Caki2 (cell line): ENCODE measurements at regions not wholly inside any gene's neighbourhood (a gene's known extent, or its start where the extent isn't known, plus 50 kb on each side); places are given as distances from the start of the nearest gene placed in this dataset.

Source experiments
- DNase-seq: peaks from one replicate; pipeline ENCODE4 v3.0.0-alpha.2; 2015; ENCODE audit warnings: low read depth
- in situ Hi-C: cut with HindIII; loops from 2 replicates; pipeline ENCODE4 v1.10.0; 2016; ENCODE audit warnings: low sequenced_read_pairs, low pct_unique_long_range_greater_than_20kb, mixed read lengths

DNA sequence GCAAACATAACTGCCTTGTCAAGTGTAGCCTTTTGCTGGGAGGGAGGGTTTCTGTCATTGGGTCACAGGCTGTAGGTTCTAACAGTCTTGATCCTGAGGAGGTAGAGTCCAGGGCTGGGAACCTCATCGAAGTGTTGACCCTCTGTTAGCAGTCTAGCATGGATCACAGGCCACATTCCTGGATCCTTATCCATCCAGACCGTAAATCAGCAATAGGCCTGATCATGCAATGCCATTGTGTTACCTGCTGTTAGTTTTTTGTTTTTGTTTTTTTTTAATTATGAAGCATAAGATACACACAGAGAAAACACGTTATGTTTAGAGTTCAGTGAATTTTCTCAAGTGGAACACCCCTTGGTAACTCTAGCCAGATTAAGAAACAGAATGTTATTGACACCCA, 282.0 kb upstream of the TPM1 start:
- peak; percentile 68 for DNase-seq
- in situ Hi-C loops, result no loop called here

DNA sequence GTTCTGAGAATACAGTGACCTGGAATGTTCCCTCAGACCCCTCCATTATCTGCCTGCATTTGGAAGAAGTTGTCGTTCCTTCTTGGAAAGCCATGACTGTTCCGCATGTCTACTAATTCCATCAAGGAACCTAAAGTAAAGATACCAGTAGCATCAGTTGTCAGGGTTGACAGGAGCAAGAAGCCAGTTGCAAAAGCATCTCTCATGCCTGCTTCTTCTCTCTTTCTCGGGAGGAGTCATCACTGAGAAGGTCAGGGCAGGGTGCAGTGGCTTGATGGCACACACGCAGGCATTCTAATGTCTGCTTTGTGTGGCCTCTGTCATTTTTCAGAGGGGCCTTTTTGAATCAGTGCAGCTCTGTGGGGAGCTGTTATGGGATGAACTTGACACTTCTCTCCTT, 276.6 kb upstream of the TPM1 start:
- in situ Hi-C loops, result no loop called here

DNA sequence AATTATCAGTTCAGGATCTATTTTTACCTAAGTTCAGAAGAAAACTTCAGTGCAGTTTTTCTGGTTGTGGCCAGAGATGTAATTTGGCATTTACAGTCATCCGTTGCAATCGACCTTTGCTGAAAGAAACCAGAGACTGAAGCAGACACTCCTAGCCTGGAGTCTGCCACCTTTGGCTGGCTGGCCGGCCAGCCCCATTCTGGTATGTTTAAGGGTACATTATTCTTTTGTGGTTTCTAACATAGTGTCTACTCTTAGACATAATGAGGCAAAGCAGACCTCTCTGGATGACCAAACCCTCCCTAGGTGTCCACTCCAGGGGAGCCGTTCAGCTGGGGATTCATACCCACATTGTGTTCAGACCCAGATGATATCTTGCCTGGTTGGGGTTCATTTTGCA, 275.9 kb upstream of the TPM1 start:
- in situ Hi-C loops, result no loop called here

More for the DNA sequence above, 276.6 kb upstream of the TPM1 start:
- no peak for DNase-seq

DNA sequence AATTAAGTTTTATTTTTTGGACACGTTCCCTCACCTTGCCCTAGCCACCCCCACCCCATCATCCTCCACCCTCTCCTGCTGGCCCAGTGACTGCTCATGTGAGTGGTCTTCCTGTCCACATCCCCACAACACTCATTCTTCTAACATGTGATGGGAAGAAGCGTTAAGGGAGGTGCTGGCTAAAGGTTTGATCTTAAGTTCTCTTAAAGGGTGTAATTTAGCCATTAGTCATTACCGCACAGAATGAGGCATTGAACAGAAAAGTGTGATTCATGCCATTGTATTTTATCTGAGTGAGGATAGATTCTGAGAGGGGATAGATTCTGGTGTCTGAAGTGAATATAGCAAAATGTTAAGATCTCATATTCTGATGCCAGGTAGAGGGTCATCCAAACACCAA, 272.9 kb upstream of the TPM1 start:
- DNase-seq, result no peak
- in situ Hi-C loops, result no loop called here

More for the DNA sequence above, 275.9 kb upstream of the TPM1 start:
- DNase-seq, result no peak

DNA sequence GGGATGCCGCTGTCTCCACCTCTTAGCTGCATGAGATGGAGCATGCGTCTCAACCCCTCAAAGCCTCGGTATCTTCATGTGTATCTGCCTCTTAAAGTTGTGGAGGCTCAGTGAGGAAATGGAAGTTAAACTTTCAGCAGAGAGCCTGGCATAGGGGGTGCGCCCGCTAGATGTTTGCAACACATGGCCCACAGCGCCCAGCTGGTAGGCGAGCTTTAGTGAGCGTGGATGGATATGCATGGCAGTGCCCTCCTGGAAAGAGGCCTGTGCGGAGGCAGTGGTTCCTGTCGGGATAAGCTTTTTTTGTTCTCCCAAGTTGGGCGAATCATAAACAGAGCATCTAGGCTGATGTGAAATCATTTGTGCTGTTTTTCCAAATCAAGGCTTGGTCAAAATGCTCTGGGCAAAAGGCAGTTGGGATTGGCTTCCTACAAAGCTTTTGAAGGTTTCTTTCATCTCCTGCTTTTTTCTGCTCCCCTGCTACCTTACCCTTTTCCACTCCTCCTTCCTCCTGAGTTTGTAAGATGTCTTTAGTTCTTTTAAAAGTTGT, 272.4 kb upstream of the TPM1 start:
- in situ Hi-C loops, result no loop called here
- no peak for DNase-seq

DNA sequence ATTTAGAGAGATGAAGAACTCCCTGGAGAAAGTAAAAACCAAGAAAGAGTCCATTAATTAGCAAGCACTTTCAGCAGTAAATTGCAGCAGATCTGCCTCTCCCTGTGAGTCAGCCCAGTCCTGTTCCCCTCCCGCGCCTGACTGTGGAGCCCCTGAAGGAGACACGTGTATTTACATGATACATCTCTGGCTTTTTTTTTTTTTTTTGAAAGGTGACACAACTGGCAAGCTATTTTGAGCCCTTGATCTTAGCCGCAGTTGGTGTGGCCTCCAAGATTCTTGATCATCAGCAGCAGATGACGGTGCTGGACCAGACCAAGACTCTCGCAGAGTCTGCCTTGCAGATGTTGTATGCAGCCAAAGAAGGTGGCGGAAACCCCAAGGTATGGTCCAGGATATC, 271.8 kb upstream of the TPM1 start:
- DNase-seq, result peak; percentile 38
- in situ Hi-C loops, result no loop called here

DNA sequence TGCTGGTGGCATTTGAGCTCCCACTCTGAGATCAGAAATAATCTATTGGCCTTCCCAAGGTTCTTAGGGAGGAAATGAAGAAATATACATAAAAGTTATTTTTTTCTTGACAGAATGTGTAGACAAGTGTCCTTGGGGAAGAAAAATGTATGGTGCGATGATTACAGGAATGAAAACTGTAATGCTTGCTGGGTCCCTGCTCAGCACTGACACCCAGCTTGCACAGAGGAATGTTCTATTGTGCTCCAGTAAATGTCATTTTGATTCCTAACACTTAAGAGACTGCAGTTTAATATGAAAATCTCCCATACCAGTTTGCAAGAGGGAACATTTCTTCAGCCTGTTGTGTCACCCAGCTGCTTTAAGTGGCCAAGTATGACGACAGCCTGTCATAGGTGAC, 271.3 kb upstream of the TPM1 start:
- in situ Hi-C loops, result no loop called here
- no peak for DNase-seq

DNA sequence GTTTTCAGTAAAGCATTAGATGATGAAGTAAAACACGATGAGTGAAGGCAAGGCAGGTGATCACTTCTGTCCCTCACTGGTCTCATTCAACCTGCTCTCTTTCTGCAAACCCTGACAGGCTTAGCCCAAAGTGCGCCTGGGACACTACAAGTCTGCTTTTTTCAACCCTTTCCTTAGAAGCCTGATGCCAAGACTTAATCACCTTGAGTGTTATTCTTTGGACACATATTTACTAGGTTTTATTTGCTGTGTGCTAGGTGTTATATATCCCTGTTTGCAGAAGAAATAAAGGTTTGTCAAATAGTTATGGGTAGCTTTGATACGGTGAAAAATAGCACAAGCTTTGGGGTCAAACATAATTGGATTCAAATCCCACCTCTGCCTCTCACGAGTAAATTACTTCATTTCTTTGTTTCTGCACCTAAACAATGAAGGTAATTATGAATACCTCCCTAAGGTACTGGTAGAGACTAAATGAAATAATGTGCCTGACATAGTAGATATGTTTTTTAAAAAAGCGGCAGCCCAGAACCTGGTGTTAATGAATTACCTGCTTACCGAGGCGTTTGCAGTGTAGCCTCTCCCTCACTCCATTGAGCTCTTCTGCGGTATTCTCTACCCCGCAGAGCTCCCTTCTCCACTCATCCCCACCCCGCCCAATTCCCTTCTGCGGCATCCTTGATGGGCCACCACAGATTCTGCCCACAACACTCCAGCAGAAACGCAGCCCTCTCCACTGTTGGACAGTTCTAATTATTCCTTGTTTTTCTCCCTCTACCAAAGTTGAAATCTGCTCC, 269.0 kb upstream of the TPM1 start:
- DNase-seq, result no peak
- in situ Hi-C loops, result no loop called here

DNA sequence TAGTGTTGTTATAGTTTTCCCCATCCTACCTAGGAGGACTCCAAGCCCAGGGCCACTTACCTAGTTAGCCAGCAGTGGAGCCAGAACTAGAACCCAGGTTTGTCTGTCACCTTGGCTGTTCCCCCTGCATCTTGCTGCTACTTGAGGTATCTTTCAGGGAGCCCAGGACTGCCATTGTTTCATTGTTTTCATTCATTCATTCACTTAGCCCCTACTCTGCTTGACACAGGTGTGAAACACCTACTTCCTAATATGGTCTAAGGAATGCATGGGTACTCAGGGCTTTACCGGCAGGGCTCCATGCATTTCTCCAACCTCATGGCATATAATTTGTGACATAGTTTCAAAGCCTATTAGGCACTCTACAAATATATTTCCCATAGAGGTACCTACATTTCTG, 266.6 kb upstream of the TPM1 start:
- in situ Hi-C loops, result no loop called here
- DNase-seq, result no peak

DNA sequence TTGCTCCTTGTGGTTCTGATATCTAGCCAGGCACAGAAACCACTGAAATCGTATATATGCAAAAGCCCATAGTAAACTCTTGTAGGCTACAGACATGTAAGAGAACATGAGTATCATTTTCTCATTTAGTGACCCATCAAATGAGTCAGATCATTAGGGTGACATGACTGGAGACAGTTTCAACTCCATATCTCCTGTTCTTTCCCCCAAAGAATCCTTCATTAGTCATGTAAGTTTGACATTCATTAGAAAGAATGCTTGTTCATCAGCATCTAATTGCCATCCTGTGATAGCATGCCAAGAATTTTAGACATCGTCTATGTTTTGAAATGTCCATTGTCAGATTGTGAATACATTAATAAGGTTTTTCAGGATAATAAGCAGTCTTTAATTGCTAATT, 264.9 kb upstream of the TPM1 start:
- DNase-seq, result no peak
- in situ Hi-C loops, result no loop called here

DNA sequence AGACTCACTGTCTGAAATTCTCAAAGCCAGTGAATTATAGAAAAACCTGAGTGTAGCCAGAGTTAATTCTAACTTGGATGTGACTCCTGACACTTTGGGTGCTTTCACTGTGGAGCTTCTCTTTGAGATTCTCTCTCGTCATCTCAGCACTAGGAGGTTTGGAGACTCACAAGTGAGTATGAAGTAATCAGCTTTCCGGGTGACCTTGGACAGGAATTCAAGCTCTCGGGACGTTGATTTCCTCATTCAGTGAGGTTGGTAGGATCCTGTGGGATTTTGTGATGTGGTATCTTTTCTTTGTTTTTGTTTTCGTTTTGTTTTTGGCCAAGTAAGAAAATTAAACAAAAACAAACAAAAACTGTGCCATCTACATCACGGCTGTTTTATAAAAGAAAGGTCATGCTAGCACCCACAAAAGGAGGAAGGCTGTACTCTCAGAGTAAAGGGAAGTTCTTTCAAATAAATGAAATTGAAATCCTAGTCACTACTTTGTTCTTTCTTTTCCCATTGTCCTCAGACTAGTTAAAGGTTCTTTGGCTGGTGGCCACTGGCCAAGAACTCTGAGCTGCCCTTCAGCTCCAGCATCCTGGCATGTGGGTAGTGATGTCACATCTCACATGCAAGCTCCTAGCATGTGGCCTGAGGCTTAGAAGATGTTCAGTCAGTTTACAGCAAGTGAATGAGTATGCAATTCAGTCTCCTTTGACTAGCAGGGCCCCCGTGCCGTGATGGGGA, 263.3 kb upstream of the TPM1 start:
- DNase-seq, result no peak
- in situ Hi-C loops, result no loop called here

DNA sequence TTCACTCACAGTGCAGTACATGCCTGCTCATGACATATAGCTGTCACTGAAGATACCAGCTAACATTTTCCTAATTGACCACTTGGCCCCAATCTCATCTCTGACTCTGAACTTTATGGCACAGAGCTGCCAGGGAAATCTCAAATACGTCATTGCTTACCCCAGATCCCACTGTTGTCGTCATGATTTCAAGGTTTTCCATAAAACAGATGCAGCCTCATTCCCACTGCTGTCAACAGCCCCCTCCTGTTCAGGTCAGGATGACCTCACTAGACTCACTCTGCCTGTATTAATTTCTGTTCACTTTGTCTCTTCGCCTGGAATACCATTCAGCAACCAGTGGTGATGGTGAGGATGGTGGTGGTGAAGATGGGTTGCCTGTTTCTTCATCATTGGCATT, 262.6 kb upstream of the TPM1 start:
- in situ Hi-C loops, result no loop called here
- DNase-seq, result no peak

DNA sequence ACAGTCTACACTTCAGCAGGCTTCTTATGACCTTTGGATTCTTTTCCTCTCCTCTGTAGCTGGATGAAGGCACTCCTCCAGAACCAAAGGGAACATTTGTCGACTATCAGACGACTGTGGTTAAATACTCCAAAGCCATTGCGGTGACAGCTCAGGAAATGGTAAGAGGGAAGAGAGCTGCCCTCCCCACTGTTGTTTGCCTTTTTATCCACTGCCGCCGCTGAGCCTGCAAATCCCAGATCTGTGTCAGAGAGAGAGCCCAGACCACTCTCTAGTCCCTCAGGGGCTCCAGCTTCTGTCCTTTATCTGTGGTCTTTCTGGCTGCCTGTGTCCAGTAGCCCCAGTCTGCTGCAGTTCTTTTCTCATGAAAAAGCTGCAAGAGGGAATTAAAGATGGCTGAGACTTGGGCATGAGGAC, 261.5 kb upstream of the TPM1 start:
- in situ Hi-C loops, result no loop called here
- DNase-seq, result no peak

DNA sequence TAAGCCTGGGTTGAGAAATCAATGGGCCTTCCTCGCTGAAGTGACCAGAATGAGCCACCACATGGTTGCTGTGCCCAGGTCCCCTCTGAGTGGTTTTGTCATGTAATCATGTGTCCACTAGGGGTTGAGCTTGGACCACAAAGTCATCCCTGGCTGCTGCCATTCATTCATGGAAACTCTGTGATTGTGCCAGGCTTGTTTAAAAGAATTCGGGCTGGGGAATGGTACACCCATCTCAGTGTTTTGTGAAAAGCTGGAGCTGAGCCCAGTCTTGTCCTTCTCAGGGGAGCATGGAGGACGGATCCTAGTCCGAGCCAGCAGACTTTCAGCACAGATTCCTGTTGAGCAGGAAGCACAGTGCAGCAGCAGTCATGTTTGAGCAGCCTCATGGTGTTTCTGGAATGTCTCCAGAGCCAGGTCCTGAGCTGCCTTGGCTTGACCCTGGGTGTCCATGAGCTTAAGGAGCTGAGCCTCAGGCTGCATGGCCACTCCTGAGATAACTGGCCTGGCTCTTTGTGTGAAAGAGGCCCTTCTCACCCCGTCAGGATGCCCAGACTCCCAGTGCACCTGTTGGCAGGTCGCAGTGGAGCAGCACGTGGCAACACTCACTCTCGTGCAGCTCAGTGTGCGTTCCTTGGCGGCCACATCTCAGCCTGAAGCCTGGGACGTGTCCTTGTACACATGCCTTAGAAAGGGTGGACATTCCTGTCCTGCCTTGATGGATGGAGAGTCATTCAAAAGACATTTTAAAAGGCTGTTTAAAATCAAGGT, 260.3 kb upstream of the TPM1 start:
- in situ Hi-C loops, result no loop called here
- peak; percentile 75 for DNase-seq

DNA sequence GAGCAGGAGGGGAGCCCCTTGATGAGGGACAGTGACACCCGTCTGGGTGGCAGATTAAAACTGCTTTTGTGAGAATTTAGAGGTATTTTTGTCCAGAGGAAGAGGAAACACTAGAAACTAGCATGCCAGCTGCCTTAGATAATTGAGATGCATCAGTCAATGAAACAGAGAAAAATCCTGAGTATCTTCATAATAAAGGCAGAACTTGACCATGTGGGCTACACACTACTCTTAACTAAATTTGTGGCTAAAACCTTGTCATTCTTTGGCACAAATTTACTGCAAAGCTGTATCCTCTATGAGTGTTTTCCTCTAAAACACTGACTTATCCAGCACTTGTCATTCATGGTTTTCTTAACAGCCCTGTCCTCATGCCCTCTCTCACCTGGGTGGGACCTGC, 259.7 kb upstream of the TPM1 start:
- DNase-seq, result no peak
- in situ Hi-C loops, result no loop called here

DNA sequence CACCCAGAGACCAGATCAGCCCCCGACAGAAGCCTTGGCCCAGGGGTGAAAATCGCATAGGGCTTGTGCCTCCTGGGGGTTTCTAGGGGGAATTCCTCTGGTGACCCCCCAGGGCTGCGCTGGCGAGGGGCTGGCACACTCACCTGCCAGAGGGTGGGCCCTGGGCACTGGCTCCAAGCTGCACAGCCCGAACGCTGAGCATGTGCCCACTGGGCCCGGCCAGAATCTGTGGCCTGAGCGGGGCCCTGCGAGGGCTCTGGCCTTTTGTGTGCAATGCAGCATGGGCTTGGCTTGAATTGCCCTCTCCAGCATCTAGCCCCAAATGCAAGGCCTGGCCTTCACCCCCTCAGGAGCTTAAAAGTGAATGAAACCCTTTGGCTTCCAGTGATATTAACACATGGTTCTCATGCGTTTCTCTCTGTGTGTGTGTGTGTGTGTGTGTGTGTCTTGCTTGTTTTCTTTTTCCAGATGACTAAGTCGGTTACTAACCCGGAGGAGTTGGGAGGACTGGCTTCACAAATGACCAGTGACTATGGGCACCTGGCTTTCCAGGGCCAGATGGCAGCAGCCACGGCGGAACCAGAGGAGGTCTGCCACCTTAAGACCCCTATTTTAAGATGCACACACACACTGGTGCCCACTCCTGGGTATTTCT, 259.1 kb upstream of the TPM1 start:
- in situ Hi-C loops, result no loop called here
- DNase-seq, result peak; percentile 77

DNA sequence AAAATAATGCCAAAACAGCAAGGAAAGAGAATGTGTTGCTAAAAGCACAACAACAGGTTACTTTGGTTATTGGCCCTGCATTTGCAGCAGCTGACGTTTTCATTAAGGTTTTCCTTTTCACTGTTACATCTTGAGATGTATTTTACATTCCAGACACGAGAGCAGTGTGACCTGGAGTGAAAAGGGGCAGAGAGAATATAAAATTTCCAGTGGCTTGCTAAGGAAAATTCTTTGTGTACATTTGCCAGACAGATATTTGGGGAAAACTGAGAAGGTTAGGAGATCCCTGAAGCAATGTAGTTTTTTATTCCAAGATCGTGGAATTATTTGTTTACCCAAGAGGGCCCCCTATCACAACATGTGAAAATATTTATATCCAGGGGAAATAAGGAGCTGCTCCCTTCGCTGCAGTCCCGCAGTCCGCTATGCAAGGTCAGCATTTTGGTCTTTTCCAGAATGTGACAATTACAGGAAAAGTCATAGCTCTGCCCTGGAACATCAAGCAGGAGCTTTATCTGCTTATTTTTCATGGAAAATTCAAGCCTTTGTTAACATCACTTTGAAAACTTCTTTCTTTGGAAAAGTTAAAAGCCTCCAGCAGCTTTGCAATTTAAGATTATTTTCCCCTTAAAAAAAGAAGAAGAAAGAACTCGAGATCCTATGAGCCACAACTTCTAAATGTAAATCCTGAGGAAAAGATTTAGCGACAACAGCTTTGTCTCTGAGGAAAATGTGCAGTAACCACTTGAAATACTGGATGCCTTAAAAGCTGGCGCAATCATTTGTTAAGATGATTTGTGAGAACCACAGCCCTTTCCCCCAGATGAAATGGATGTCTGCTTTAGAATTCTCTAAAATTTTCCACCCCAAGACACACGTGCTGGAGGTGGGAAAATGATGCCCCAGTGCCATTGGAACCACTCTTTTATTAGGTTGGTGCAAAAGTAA, 256.4 kb upstream of the TPM1 start:
- in situ Hi-C loops, result no loop called here
- no peak for DNase-seq
